C1 segment of cervical spinal cord (tissue), 14 donors: ENCODE measurements at regions not wholly inside any gene's neighbourhood (a gene's known extent, or its start where the extent isn't known, plus 50 kb on each side); places are given as distances from the start of the nearest gene placed in this dataset.
"Not testable (repeated sequence)": the region's sequence is repeated elsewhere in the genome, so short reads cannot be mapped to it uniquely, and the experiment has no call there.

Experiments used
- DNase-seq, 14 donors: peaks; one replicate each; lab custom pipeline; 2025; lab: John Stamatoyannopoulos, UW

- DNase-seq = not testable (repeated sequence)
Measured at GRCh38 chr18:39565551-39566230, 2000.1 kb upstream of the CELF4 start.

GRCh38 chr18:39564716-39565115 lies 1999.1 kb upstream of the CELF4 start:
- DNase-seq = no peak

- DNase-seq = no peak
Measured at GRCh38 chr18:39561126-39561525, 1995.5 kb upstream of the CELF4 start.

GRCh38 chr18:39558658-39559057 lies 1993.1 kb upstream of the CELF4 start:
- DNase-seq = no peak

- DNase-seq = no peak
Measured at GRCh38 chr18:39555496-39555895, 1989.9 kb upstream of the CELF4 start.

GRCh38 chr18:39550701-39551100 lies 1985.1 kb upstream of the CELF4 start:
- no peak for DNase-seq

GRCh38 chr18:39549144-39549543 lies 1983.5 kb upstream of the CELF4 start:
- no peak for DNase-seq

GRCh38 chr18:39531659-39532058 lies 1966.1 kb upstream of the CELF4 start:
- DNase-seq = no peak

- DNase-seq = no peak
Measured at GRCh38 chr18:39529358-39529757, 1963.8 kb upstream of the CELF4 start.

- no peak for DNase-seq
Measured at GRCh38 chr18:39527465-39527864, 1961.9 kb upstream of the CELF4 start.

- DNase-seq = no peak
Measured at GRCh38 chr18:39524370-39524769, 1958.8 kb upstream of the CELF4 start.

- no peak for DNase-seq
Measured at GRCh38 chr18:39523281-39523680, 1957.7 kb upstream of the CELF4 start.

- no peak for DNase-seq
Measured at GRCh38 chr18:39521164-39521563, 1955.6 kb upstream of the CELF4 start.

GRCh38 chr18:39519741-39520140 lies 1954.1 kb upstream of the CELF4 start:
- DNase-seq = no peak

GRCh38 chr18:39515299-39515698 lies 1949.7 kb upstream of the CELF4 start:
- no peak for DNase-seq

- no peak for DNase-seq
Measured at GRCh38 chr18:39513186-39513585, 1947.6 kb upstream of the CELF4 start.

- no peak for DNase-seq
Measured at GRCh38 chr18:39506581-39507330, 1941.2 kb upstream of the CELF4 start.

GRCh38 chr18:39500306-39500705 lies 1934.7 kb upstream of the CELF4 start:
- no peak for DNase-seq

- no peak for DNase-seq
Measured at GRCh38 chr18:39497821-39498220, 1932.2 kb upstream of the CELF4 start.

- DNase-seq = no peak
Measured at GRCh38 chr18:39496986-39497385, 1931.4 kb upstream of the CELF4 start.

- DNase-seq = no peak
Measured at GRCh38 chr18:39494211-39494896, 1928.8 kb upstream of the CELF4 start.

- no peak for DNase-seq
Measured at GRCh38 chr18:39491408-39491807, 1925.8 kb upstream of the CELF4 start.

GRCh38 chr18:39489431-39489830 lies 1923.8 kb upstream of the CELF4 start:
- DNase-seq = no peak
